ENCODE measurements at regions not wholly inside any gene's neighbourhood (a gene's known extent, or its start where the extent isn't known, plus 50 kb on each side); places are given as distances from the start of the nearest gene placed in this dataset.
A peak's percentile ranks its signal among the peaks of the same experiment; 100 is the strongest.

DNA sequence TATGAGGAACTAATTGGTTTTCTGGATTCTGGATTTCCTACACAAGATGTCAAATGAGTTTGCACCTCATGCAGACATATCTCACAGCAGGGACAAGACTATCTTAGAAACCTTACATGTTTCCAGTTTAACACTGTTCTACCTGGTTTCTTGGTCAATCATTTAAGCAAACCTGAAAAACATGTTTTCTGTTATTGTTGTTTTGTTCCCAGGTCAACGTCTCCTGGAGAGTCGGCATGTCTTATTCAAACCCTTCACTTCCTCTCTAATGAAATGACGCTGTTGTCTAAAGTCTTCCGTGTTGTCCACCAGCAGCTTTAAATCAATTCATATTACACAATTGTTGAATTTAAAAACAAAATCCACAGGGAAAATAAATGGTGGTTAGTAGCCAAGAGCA, 150.9 kb downstream of the CNTN3 start:
- no peak for TF ChIP-seq CTCF (IDR thresholded peaks at IDR 0.05; ENCODE audit: partially characterized antibody, unreplicated experiment)
- Mint-ChIP-seq H3K4me1 (ENCODE audit: low read depth, unreplicated experiment) (peaks cover 9% of the 10 kb centered on the region), H3K4me3 (ENCODE audit: unreplicated experiment) (no peak overlapping the region), H3K9me3 (ENCODE audit: unreplicated experiment) (no peaks in the 10 kb centered on the region), H3K36me3 (ENCODE audit: unreplicated experiment) (peaks cover 4% of the 10 kb centered on the region), H3K27ac (ENCODE audit: unreplicated experiment) (no peak overlapping the region), H3K27me3 (ENCODE audit: unreplicated experiment) (peaks cover 2% of the 10 kb centered on the region)
- no peak for DNase-seq

- no peak overlapping the region for H3K4me3 Mint-ChIP-seq (ENCODE audit: unreplicated experiment)
- no peaks in the 10 kb centered on the region for H3K36me3 Mint-ChIP-seq (ENCODE audit: unreplicated experiment)
- no peaks in the 10 kb centered on the region for H3K9me3 Mint-ChIP-seq (ENCODE audit: unreplicated experiment)
- no peak for DNase-seq
- TF ChIP-seq CTCF (IDR thresholded peaks at IDR 0.05; ENCODE audit: partially characterized antibody, unreplicated experiment): no peak
- H3K27me3 Mint-ChIP-seq (ENCODE audit: unreplicated experiment): peaks cover 2% of the 10 kb centered on the region
- H3K27ac Mint-ChIP-seq (ENCODE audit: unreplicated experiment): no peak overlapping the region
- no peaks in the 10 kb centered on the region for H3K4me1 Mint-ChIP-seq (ENCODE audit: low read depth, unreplicated experiment)
These were observed 158.3 kb downstream of the CNTN3 start for GRCh38 chr3:74456166-74456565.

DNA sequence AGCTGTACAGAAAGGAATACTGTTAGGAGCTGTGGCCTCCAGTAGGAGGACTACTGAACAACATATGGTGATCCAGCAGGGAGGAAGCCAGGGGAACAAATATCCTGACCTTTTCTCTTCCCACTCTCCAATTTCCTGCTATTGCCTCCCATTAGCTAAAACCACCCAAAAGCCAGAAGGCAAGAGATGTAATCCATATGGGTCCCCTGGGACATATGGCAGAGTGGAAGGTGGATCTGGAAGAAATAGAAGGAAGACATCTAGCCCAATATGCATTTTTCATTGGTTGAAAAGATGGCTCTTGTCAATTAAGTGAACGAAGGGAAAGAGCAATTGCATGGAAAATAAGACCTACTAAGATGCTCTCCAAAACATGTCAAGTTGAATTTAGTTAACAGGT, 167.2 kb downstream of the CNTN3 start:
- TF ChIP-seq CTCF (IDR thresholded peaks at IDR 0.05; ENCODE audit: partially characterized antibody, unreplicated experiment): no peak
- Mint-ChIP-seq H3K9me3 (ENCODE audit: unreplicated experiment) (peaks cover 9% of the 10 kb centered on the region), H3K27me3 (ENCODE audit: unreplicated experiment) (peaks cover 7% of the 10 kb centered on the region), H3K36me3 (ENCODE audit: unreplicated experiment) (no peaks in the 10 kb centered on the region), H3K27ac (ENCODE audit: unreplicated experiment) (peak overlapping the region; percentile 89), H3K4me1 (ENCODE audit: low read depth, unreplicated experiment) (peaks cover 16% of the 10 kb centered on the region), H3K4me3 (ENCODE audit: unreplicated experiment) (peak overlapping the region; percentile 10)
- no peak for DNase-seq

GRCh38 chr3:74445541-74445940, 168.9 kb downstream of the CNTN3 start:
- H3K36me3 Mint-ChIP-seq (ENCODE audit: unreplicated experiment): no peaks in the 10 kb centered on the region
- no peak for DNase-seq
- no peak overlapping the region for H3K4me3 Mint-ChIP-seq (ENCODE audit: unreplicated experiment)
- peaks cover 16% of the 10 kb centered on the region for H3K4me1 Mint-ChIP-seq (ENCODE audit: low read depth, unreplicated experiment)
- no peak overlapping the region for H3K27ac Mint-ChIP-seq (ENCODE audit: unreplicated experiment)
- no peak for TF ChIP-seq CTCF (IDR thresholded peaks at IDR 0.05; ENCODE audit: partially characterized antibody, unreplicated experiment)
- peaks cover 7% of the 10 kb centered on the region for H3K27me3 Mint-ChIP-seq (ENCODE audit: unreplicated experiment)
- peaks cover 9% of the 10 kb centered on the region for H3K9me3 Mint-ChIP-seq (ENCODE audit: unreplicated experiment)

- Mint-ChIP-seq H3K9me3 (ENCODE audit: unreplicated experiment) (peaks cover 9% of the 10 kb centered on the region), H3K36me3 (ENCODE audit: unreplicated experiment) (no peaks in the 10 kb centered on the region), H3K27me3 (ENCODE audit: unreplicated experiment) (peaks cover 7% of the 10 kb centered on the region), H3K27ac (ENCODE audit: unreplicated experiment) (no peak overlapping the region), H3K4me1 (ENCODE audit: low read depth, unreplicated experiment) (peaks cover 13% of the 10 kb centered on the region), H3K4me3 (ENCODE audit: unreplicated experiment) (no peak overlapping the region)
- TF ChIP-seq CTCF (IDR thresholded peaks at IDR 0.05; ENCODE audit: partially characterized antibody, unreplicated experiment): no peak
- no peak for DNase-seq
These were observed 171.4 kb downstream of the CNTN3 start for GRCh38 chr3:74443102-74443501.
